HepG2 (cell line): ENCODE measurements at regions not wholly inside any gene's neighbourhood (a gene's known extent, or its start where the extent isn't known, plus 50 kb on each side); places are given as distances from the start of the nearest gene placed in this dataset.

Source experiments
- ATAC-seq: fragments of 200-7000 bp; cut with Tn5 transposase; 3 replicates; pipeline ENCODE4 v1.9.1; 2020; ENCODE audit warnings: mild to moderate bottlenecking, moderate library complexity
- BruUV-seq: library from RNA; stranded (reverse); fragments of 400-500 nt; replicated peaks from 2 replicates; lab custom pipeline; 2021; lab: Mats Ljungman, UMichigan
- CTCF ChIA-PET: fragments of 300-600 bp; formaldehyde crosslinking; extraction: SDS; loops from one replicate; lab custom pipeline; 2021; ENCODE audit warnings: low total read pairs, inconsistent platforms, low intra/inter-chr PET ratio; lab: Yijun Ruan, JAX
- POLR2A ChIA-PET: fragments of 350-600 bp; sonication (Branson Sonifier 250); formaldehyde crosslinking; loops from one replicate; lab custom pipeline; 2020; ENCODE audit warnings: antibody characterized with exemption, inconsistent platforms; lab: Yijun Ruan, JAX
- DNase-seq: peaks from one replicate; pipeline ENCODE4 v3.0.0-alpha.2; 2015; ENCODE audit warnings: low spot score
- FAIRE-seq: peaks from 3 replicates; lab custom pipeline; 2011; peaks lifted over from hg19 to GRCh38; lab: Jason Lieb, UNC
- H2AFZ ChIP-seq: one replicate; pipeline ENCODE4 v1.6.1; 2011; ENCODE audit warnings: low read length, inconsistent platforms
- H3K27ac ChIP-seq: fragments of 300-600 bp; 3 replicates; pipeline ENCODE4 v1.8.0; 2011; ENCODE audit warnings: mixed run types, mild to moderate bottlenecking, mixed read lengths, low read length, inconsistent platforms; ENCODE audit not compliant: insufficient read depth; ENCODE audit errors: extremely low read length
- H3K27me3 ChIP-seq, 2 experiments: fragments of 200-600 bp in 1 of 2; 2 replicates in 1 of 2; 3 replicates in 1 of 2; pipeline versions ENCODE4 v1.6.0 to v1.8.0; 2011; ENCODE audit warnings: low read length in 2 of 2, mild to moderate bottlenecking in 2 of 2, moderate library complexity in 2 of 2, inconsistent platforms in 1 of 2; ENCODE audit not compliant: insufficient read depth in 2 of 2, control insufficient read depth in 1 of 2
- H3K36me3 ChIP-seq, 2 experiments: fragments of 200-600 bp in 1 of 2; replicated peaks in 1 of 2; 2 replicates in 1 of 2; 3 replicates in 1 of 2; pipeline versions ENCODE4 v1.5.1 to v1.8.0; 2011; ENCODE audit warnings: low read length in 2 of 2, inconsistent platforms in 1 of 2; ENCODE audit not compliant: insufficient read depth in 2 of 2, control insufficient read depth in 1 of 2
- H3K4me1 ChIP-seq: 2 replicates; pipeline ENCODE4 v1.5.1; 2012; ENCODE audit warnings: low read length, inconsistent platforms; ENCODE audit not compliant: insufficient read depth
- H3K4me2 ChIP-seq: 2 replicates; pipeline ENCODE4 v1.6.0; 2011; ENCODE audit warnings: low read depth, low read length, inconsistent platforms
- H3K4me3 ChIP-seq, 3 experiments: fragments of 200-600 bp in 1 of 3; sonication (generic), shearing (Covaris generic) in 1 of 3; replicated peaks in 1 of 3; 2 replicates each; pipeline ENCODE4 v1.5.1; 2011 to 2016; ENCODE audit warnings: low read length in 3 of 3, inconsistent platforms in 2 of 3, low read depth in 2 of 3, mild to moderate bottlenecking in 2 of 3, control low read depth in 1 of 3, mixed read lengths in 1 of 3; ENCODE audit not compliant: insufficient read depth in 1 of 3
- H3K79me2 ChIP-seq: one replicate; pipeline ENCODE4 v1.6.1; 2011; ENCODE audit warnings: low read length, inconsistent platforms; ENCODE audit not compliant: insufficient read depth
- H3K9ac ChIP-seq: 2 replicates; pipeline ENCODE4 v1.6.0; 2011; ENCODE audit warnings: mild to moderate bottlenecking, low read depth, low read length, inconsistent platforms; ENCODE audit not compliant: insufficient read depth
- H3K9me3 ChIP-seq: 2 replicates; pipeline ENCODE4 v1.5.1; 2012; ENCODE audit warnings: mild to moderate bottlenecking, low read length
- H4K20me1 ChIP-seq: 2 replicates; pipeline ENCODE4 v1.6.0; 2011; ENCODE audit warnings: inconsistent platforms, mild to moderate bottlenecking, low read length, moderate library complexity; ENCODE audit not compliant: insufficient read depth
- GFI1 ChIP-seq: sonication (generic); formaldehyde crosslinking; IDR thresholded peaks from 2 replicates; pipeline ENCODE4 v1.5.0; 2020; ENCODE audit warnings: missing genetic modification reagents, mild to moderate bottlenecking, borderline replicate concordance
- KAT7 ChIP-seq: IDR thresholded peaks from 2 replicates; pipeline ENCODE4 v1.6.1; 2018; ENCODE audit warnings: borderline replicate concordance, missing compliant biosample characterization
- KAT8 ChIP-seq: IDR thresholded peaks from 2 replicates; pipeline ENCODE4 v1.6.1; 2016; ENCODE audit warnings: missing genetic modification reagents, missing compliant biosample characterization
- PCBP1 ChIP-seq: fragments of 200-400 bp; formaldehyde crosslinking; IDR thresholded peaks from 2 replicates; pipeline ENCODE4 v1.6.1; 2017; ENCODE audit warnings: mild to moderate bottlenecking, low read depth, low read length, borderline replicate concordance
- SRSF9 ChIP-seq: fragments of 200-400 bp; formaldehyde crosslinking; IDR thresholded peaks from 2 replicates; pipeline ENCODE4 v1.6.1; 2018; ENCODE audit warnings: borderline replicate concordance, mild to moderate bottlenecking, low read depth, low read length; ENCODE audit not compliant: insufficient read depth, poor library complexity, severe bottlenecking
- THAP11 ChIP-seq: IDR thresholded peaks from 2 replicates; pipeline ENCODE4 v1.6.1; 2016; ENCODE audit warnings: missing biosample characterization, missing genetic modification reagents
- WGBS: methylation state at CpG from one replicate; pipeline ENCODE4 v1.1.6; 2017; ENCODE audit warnings: low lambda C conversion rate; 5-methylcytosine and 5-hydroxymethylcytosine counted together
- in situ Hi-C: cut with HindIII; loops from 2 replicates; pipeline ENCODE4 v1.10.0; 2017; ENCODE audit warnings: low pct_unique_long_range_greater_than_20kb; ENCODE audit not compliant: extremely low pct_ligation_motif_present
- intact Hi-C: fragments of 100-400 bp; cut with micrococcal nuclease; formaldehyde crosslinking; loops from one replicate; pipeline ENCODE4 v1.10.0; 2022; ENCODE audit not compliant: unreplicated experiment
- TF ChIP-seq, protein P1 (sequence below): sonication (generic); formaldehyde crosslinking; IDR thresholded peaks from 2 replicates; pipeline ENCODE4 v1.5.0; 2020; ENCODE audit warnings: missing genetic modification reagents
- TF ChIP-seq, protein P2 (sequence below): sonication (generic); formaldehyde crosslinking; IDR thresholded peaks from 2 replicates; pipeline ENCODE4 v1.4.0; 2020; ENCODE audit warnings: missing genetic modification reagents, mild to moderate bottlenecking, borderline replicate concordance

DNA sequence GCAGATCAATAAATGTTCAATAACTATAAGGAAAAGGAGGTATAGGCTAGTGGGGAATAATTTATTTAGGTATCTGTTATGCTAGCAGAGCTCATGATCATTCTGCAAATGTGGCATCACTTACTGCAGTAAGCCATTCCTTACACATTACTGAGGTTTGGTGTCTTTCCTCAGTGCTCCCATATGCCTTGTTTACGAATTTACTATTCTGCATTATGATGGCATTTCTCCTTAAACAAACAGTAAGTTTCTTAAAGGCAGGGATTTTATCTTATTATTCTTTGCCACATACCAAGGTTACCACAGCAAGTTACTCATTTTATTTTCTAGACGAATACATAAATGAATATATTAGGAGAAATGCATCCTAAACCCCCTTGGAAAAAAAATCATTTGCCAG, 88.4 kb downstream of the DSEL start:
- no TSS peak for BruUV-seq
- Histone ChIP-seq H3K4me2 (no peak overlapping the region), H3K4me3 (no peak overlapping the region), H3K4me1 (no peaks in the 10 kb centered on the region), H3K27me3 (no peaks in the 10 kb centered on the region), H3K79me2 (no peaks in the 10 kb centered on the region), H2AFZ (no peak overlapping the region), H3K9me3 (no peaks in the 10 kb centered on the region), H3K9ac (no peak overlapping the region), H3K36me3 (no peaks in the 10 kb centered on the region), H4K20me1 (no peaks in the 10 kb centered on the region), H3K27ac (no peak overlapping the region)
- ATAC-seq (no peak), DNase-seq (no peak), FAIRE-seq (no peak)
- 3% methylated on average over 2 of the region's 2 CpGs for WGBS
- intact Hi-C loops, result no loop called here
- CTCF ChIA-PET, result no interaction called here
- TF ChIP-seq, protein P1, sequence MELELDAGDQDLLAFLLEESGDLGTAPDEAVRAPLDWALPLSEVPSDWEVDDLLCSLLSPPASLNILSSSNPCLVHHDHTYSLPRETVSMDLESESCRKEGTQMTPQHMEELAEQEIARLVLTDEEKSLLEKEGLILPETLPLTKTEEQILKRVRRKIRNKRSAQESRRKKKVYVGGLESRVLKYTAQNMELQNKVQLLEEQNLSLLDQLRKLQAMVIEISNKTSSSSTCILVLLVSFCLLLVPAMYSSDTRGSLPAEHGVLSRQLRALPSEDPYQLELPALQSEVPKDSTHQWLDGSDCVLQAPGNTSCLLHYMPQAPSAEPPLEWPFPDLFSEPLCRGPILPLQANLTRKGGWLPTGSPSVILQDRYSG (CRISPR knock-in tag), result no peak
- no peak for TF ChIP-seq THAP11
- no peak for TF ChIP-seq SRSF9
- no peak for TF ChIP-seq KAT7
- TF ChIP-seq GFI1 (CRISPR knock-in tag), result no peak
- TF ChIP-seq, protein P2, sequence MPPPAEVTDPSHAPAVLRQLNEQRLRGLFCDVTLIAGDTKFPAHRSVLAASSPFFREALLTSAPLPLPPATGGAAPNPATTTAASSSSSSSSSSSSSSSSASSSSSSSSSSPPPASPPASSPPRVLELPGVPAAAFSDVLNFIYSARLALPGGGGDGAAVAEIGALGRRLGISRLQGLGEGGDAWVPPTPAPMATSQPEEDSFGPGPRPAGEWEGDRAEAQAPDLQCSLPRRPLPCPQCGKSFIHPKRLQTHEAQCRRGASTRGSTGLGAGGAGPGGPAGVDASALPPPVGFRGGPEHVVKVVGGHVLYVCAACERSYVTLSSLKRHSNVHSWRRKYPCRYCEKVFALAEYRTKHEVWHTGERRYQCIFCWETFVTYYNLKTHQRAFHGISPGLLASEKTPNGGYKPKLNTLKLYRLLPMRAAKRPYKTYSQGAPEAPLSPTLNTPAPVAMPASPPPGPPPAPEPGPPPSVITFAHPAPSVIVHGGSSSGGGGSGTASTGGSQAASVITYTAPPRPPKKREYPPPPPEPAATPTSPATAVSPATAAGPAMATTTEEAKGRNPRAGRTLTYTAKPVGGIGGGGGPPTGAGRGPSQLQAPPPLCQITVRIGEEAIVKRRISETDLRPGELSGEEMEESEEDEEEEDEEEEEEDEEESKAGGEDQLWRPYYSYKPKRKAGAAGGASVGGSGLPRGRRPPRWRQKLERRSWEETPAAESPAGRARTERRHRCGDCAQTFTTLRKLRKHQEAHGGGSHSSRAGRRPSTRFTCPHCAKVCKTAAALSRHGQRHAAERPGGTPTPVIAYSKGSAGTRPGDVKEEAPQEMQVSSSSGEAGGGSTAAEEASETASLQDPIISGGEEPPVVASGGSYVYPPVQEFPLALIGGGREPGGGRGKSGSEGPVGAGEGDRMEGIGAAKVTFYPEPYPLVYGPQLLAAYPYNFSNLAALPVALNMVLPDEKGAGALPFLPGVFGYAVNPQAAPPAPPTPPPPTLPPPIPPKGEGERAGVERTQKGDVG, result no peak
- TF ChIP-seq PCBP1, result no peak
- TF ChIP-seq KAT8 (CRISPR knock-in tag), result no peak
- in situ Hi-C loops, result no loop called here
- POLR2A ChIA-PET, result no interaction called here
